ENCODE measurements at regions not wholly inside any gene's neighbourhood (a gene's known extent, or its start where the extent isn't known, plus 50 kb on each side); places are given as distances from the start of the nearest gene placed in this dataset.

DNA sequence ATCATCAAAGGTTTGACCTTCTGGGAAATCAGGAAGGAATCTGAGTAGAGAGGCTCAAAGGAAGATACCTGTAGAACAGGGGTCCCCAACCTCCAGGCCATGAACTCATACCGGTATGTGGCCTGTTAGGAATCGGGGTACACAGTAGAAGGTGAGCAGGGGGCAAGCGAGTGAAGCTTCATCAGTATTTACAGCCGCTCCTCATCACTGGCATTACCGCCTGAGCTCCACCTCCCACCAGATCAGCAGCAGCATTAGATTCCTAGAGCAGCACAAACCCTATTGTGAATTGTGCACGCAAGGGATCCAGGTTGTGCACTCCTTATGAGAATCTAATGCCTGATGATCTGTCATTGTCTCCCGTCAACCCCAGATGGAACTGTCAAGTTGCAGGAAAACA, 158.5 kb upstream of the CACNA2D1 start:
- TF ChIP-seq, protein P1, sequence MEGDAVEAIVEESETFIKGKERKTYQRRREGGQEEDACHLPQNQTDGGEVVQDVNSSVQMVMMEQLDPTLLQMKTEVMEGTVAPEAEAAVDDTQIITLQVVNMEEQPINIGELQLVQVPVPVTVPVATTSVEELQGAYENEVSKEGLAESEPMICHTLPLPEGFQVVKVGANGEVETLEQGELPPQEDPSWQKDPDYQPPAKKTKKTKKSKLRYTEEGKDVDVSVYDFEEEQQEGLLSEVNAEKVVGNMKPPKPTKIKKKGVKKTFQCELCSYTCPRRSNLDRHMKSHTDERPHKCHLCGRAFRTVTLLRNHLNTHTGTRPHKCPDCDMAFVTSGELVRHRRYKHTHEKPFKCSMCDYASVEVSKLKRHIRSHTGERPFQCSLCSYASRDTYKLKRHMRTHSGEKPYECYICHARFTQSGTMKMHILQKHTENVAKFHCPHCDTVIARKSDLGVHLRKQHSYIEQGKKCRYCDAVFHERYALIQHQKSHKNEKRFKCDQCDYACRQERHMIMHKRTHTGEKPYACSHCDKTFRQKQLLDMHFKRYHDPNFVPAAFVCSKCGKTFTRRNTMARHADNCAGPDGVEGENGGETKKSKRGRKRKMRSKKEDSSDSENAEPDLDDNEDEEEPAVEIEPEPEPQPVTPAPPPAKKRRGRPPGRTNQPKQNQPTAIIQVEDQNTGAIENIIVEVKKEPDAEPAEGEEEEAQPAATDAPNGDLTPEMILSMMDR (IDR thresholded peaks at IDR 0.05; ENCODE audit: low read length) = no peak
- TF ChIP-seq EZH2 (optimal IDR thresholded peaks at IDR 0.05; ENCODE audit: low read depth, low read length) = no peak

Data from MM.1S (cell line).